ENCODE measurements at regions not wholly inside any gene's neighbourhood (a gene's known extent, or its start where the extent isn't known, plus 50 kb on each side); places are given as distances from the start of the nearest gene placed in this dataset.

- no peaks in the 10 kb centered on the region for H3K79me2 ChIP-seq (ENCODE audit: control insufficient read depth, insufficient read depth, low read length)
- no peaks in the 10 kb centered on the region for H4K20me1 ChIP-seq (ENCODE audit: control insufficient read depth, extremely low read depth, insufficient read depth, low read length)
- no peak overlapping the region for H3K4me3 ChIP-seq (ENCODE audit: control insufficient read depth in 2 of 3, extremely low read depth in 1 of 3, insufficient read depth in 2 of 3, low read depth in 1 of 3, low read length in 3 of 3)
- H3K27me3 ChIP-seq (ENCODE audit: control insufficient read depth, extremely low read depth, insufficient read depth, low read length), result peaks cover 20% of the 10 kb centered on the region
- H3K9ac ChIP-seq (ENCODE audit: control insufficient read depth, extremely low read depth, insufficient read depth, low read length), result no peak overlapping the region
- H3K27ac ChIP-seq (ENCODE audit: control insufficient read depth, insufficient read depth, low read length), result no peak overlapping the region
- TF ChIP-seq CTCF (optimal IDR thresholded peaks at IDR 0.05 in 1 of 3, IDR thresholded peaks at IDR 0.05 in 1 of 3, conservative IDR thresholded peaks at IDR 0.05 in 1 of 3; ENCODE audit: extremely low read depth in 1 of 3, insufficient read depth in 2 of 3, low read length in 3 of 3) (no peak), EZH2 (IDR thresholded peaks at IDR 0.05; ENCODE audit: low read length) (no peak)
- FAIRE-seq, result no peak
- DNase-seq (ENCODE audit: low read depth, low spot score), result no peak
- H3K9me1 ChIP-seq (ENCODE audit: control insufficient read depth, extremely low read depth, insufficient read depth, low read length), result no peaks in the 10 kb centered on the region
- no peak overlapping the region for H3K4me2 ChIP-seq (ENCODE audit: control insufficient read depth, extremely low read depth, insufficient read depth, low read depth, low read length)
- H3K9me3 ChIP-seq (ENCODE audit: control insufficient read depth, low read depth, low read length), result no peaks in the 10 kb centered on the region
- dilution Hi-C loops (cut with MboI; ENCODE audit: extremely low pct_ligation_motif_present, low sequenced_read_pairs), result no loop called here
- no peak overlapping the region for H2AFZ ChIP-seq (ENCODE audit: control insufficient read depth, low read length)
- no peaks in the 10 kb centered on the region for H3K4me1 ChIP-seq (ENCODE audit: control insufficient read depth, extremely low read depth, insufficient read depth, low read length)
- no peaks in the 10 kb centered on the region for H3K36me3 ChIP-seq (ENCODE audit: control insufficient read depth in 2 of 2, extremely low read depth in 1 of 2, insufficient read depth in 2 of 2, low read length in 2 of 2)
Measured at GRCh38 chr2:234821946-234822475, 129.8 kb upstream of the SH3BP4 start.

GRCh38 chr2:234818937-234819336 is 132.9 kb upstream of the SH3BP4 start:
- FAIRE-seq, result no peak
- H3K27ac ChIP-seq (ENCODE audit: control insufficient read depth, insufficient read depth, low read length), result no peak overlapping the region
- H3K9me3 ChIP-seq (ENCODE audit: control insufficient read depth, low read depth, low read length), result no peaks in the 10 kb centered on the region
- no peak for DNase-seq (ENCODE audit: low read depth, low spot score)
- H3K9me1 ChIP-seq (ENCODE audit: control insufficient read depth, extremely low read depth, insufficient read depth, low read length), result no peaks in the 10 kb centered on the region
- peaks cover 27% of the 10 kb centered on the region for H3K27me3 ChIP-seq (ENCODE audit: control insufficient read depth, extremely low read depth, insufficient read depth, low read length)
- H3K36me3 ChIP-seq (ENCODE audit: control insufficient read depth in 2 of 2, extremely low read depth in 1 of 2, insufficient read depth in 2 of 2, low read length in 2 of 2), result no peaks in the 10 kb centered on the region
- H2AFZ ChIP-seq (ENCODE audit: control insufficient read depth, low read length), result no peak overlapping the region
- no peaks in the 10 kb centered on the region for H3K79me2 ChIP-seq (ENCODE audit: control insufficient read depth, insufficient read depth, low read length)
- H3K4me3 ChIP-seq (ENCODE audit: control insufficient read depth in 2 of 3, extremely low read depth in 1 of 3, insufficient read depth in 2 of 3, low read depth in 1 of 3, low read length in 3 of 3), result no peak overlapping the region
- TF ChIP-seq EZH2 (IDR thresholded peaks at IDR 0.05; ENCODE audit: low read length), result no peak
- TF ChIP-seq CTCF (optimal IDR thresholded peaks at IDR 0.05 in 1 of 3, IDR thresholded peaks at IDR 0.05 in 1 of 3, conservative IDR thresholded peaks at IDR 0.05 in 1 of 3; ENCODE audit: extremely low read depth in 1 of 3, insufficient read depth in 2 of 3, low read length in 3 of 3), result peak in 2 of 3 experiments; percentile 32 to 41
- no peak overlapping the region for H3K9ac ChIP-seq (ENCODE audit: control insufficient read depth, extremely low read depth, insufficient read depth, low read length)
- H3K4me1 ChIP-seq (ENCODE audit: control insufficient read depth, extremely low read depth, insufficient read depth, low read length), result no peaks in the 10 kb centered on the region
- H3K4me2 ChIP-seq (ENCODE audit: control insufficient read depth, extremely low read depth, insufficient read depth, low read depth, low read length), result no peak overlapping the region
- H4K20me1 ChIP-seq (ENCODE audit: control insufficient read depth, extremely low read depth, insufficient read depth, low read length), result no peaks in the 10 kb centered on the region
- dilution Hi-C loops (cut with MboI; ENCODE audit: extremely low pct_ligation_motif_present, low sequenced_read_pairs), result no loop called here

All from keratinocyte (primary cell).